ENCODE measurements at regions not wholly inside any gene's neighbourhood (a gene's known extent, or its start where the extent isn't known, plus 50 kb on each side); places are given as distances from the start of the nearest gene placed in this dataset.
A peak's percentile ranks its signal among the peaks of the same experiment; 100 is the strongest.

DNA sequence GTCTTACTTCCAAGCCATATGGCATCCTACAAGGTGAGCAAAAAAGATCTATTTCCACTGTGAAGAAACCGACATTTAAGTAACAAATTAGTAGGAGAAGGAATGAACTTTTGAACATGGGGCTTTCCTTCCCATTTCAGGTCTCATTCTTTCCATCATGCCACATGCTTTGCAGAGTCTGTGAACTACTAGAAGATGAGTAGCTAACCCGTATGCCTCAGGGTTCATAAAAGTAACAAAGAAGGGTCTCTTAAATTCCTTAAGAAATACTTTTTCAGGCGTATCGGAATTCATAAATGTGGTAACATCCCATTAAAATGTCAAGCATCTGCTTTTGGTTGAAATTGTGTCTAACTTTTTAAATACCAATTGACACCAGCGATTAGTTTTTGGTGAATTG is 81.3 kb upstream of the TNS3 start:
- FAIRE-seq, result no peak

DNA sequence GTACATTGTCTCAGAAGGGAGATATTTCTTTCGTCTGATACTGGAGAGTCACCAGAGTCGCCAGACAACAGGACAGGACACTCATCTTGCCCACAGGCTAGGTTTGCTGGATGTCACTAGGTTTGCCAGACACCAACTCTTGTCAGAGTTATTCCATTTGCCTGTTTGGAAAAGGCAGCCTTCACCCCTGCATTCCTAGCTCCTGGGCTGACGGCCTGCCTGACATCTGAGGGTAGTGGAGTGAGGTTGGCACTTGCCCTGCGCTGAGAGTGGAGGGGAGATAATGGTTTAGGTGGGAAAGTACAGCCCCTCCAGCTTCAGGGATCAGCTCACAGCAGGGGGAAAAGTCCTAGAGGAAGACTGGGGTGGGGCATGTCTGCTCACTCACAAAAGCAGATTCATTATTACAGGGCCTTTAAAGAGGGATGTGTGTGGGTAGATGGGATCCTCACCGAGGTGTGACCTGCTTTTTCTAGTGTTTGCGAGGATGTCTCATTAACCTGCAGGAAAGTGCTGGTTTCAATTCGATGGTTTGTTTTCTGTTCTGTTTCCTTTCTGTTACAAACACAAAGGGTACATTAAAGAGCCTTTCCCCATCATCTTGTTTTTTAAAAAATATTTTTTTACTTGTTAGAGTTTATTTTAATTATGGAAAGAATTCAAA is 79.3 kb upstream of the TNS3 start:
- FAIRE-seq, result peak; percentile 41

GRCh38 chr7:47659664-47660462 is 78.0 kb upstream of the TNS3 start:
- FAIRE-seq, result no peak

DNA sequence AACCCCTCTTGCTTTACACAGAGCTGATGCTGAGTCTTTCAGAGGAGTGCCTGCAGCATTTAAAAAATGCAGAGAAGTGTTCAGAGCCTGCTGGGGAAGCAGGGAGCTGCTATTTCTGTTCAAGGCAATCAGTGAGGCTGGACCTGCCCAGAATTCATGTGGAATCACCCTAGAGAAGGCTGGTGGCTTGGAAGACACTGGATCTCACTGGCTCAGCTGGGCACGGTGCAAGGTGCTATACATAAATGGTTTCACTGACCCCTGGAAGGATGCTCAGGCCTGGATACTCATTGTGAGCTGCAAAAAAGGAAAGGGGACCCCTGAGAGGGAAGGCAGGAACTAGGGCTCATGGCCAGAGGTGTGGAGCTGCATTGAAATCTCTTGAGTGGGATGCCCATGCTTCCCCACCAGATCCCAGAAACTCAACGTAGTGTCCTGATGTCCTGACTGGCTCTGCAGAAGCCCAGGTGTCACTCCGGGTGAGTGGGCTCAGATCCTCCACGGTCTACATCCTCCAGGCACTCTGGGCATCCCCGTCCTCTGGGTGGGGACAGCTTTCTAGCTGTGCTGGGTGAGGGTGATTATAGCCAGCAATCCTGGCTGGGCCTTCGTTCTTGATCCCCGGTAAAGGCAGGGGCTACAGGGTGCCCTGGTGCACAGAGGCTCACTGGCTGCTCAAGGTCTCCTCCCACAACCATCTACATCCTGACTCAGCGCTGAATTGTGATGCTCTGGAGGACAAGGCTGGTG is 77.2 kb upstream of the TNS3 start:
- no peak for FAIRE-seq

DNA sequence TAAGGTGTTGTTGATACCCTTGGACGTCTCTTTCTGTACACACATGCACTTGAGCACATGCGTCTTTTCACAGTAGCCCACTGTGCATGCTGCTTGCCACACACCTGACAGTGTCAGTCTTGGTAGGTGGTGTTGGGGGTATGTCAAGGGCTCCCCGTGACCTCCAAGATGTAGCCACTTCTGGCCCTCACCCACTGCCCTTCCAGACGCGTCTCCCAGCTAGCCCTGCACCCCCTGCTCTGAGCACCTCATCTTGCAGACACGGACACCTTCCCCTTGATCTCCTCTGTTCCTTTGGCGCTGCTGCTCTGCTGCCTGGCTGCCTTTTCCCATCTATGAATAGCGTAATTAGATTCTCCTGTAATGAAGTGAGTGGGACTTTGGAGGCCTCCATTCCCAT is 75.2 kb upstream of the TNS3 start:
- FAIRE-seq, result no peak

GRCh38 chr7:47654672-47655298 is 72.9 kb upstream of the TNS3 start:
- FAIRE-seq, result no peak

DNA sequence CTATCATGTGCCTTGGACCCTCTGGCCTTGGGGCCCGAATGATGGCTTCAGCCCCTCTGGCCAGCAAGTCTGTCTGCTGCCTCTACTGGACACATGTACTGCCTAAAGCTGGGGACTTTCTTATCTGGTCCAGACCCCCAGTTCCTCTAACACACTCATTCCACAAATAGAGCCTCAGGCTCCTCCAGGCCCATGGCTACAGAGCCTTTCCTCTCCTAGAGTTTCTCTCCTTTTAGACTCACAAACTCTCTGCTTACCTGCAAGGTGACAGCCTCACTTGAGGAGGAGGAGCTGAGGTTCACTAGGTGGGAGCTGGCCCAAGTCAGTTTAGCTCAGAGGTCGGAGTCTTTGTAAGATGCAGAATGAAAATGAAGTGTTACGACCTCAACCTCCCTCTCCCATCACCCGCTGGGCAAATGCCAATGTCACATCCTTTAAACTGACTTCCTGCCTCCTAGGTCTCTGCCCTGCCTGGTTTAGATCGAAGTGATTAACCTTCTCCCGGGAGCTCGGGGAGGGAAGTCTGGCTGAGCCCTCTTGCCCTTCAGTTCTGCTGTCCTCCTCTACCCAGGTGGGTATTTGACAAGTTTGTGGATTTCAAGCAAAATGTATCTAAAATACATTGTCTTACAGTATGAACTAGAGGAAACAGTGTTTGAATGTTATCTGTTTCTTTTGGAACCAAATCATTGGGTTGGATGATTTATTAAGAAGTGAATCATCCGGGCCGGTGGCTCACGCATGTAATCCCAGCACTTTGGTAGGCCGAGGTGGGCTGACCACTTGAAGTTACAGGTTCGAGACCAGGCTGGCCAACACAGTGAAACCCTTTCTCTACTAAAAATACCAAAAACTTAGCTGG is 71.9 kb upstream of the TNS3 start:
- FAIRE-seq, result no peak

- no peak for FAIRE-seq
These were observed 70.7 kb upstream of the TNS3 start for GRCh38 chr7:47652591-47652990.

DNA sequence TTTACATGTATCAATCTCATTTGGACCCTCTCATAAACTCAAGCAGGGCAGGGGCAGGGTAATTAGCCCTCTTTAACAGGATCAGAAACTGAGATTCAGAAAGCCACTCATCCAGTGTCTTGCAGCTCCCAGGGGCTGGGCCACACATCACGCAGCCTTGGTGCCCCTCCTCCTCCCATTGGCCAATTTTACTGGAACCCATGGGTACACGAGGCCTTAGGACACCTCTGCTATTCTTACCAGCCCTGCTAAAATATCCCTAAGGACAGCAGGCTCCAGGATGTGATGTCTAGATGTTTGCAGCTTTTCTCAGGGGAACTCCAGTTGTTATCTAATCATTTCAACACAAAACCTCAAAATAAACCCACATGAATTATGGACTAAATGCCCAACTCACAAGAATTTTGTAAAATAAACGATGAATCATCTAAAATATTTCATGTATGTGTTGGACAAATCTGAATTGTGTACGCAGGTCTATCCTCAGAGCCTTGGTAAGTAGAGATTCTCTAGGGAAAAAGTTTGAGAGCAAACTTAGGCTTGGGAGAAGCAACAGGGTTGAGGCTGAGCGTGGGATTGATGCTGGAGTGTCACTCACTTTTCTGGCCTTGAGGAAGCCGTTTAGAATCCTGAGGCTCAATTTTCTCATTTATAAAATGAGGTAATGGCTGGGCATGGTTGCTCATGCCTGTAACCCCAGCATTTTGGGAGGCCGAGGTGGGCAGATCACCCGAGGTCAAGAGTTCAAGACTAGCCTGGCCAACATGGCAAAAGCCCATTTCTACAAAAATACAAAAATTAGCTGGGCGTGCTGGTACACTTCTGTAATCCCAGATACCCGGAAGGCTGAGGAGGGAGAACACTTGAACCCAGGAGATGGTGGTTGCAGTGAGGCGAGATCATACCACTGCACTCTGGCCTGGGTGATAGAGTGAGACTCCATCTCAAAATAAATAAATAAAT is 69.7 kb upstream of the TNS3 start:
- FAIRE-seq, result no peak

DNA sequence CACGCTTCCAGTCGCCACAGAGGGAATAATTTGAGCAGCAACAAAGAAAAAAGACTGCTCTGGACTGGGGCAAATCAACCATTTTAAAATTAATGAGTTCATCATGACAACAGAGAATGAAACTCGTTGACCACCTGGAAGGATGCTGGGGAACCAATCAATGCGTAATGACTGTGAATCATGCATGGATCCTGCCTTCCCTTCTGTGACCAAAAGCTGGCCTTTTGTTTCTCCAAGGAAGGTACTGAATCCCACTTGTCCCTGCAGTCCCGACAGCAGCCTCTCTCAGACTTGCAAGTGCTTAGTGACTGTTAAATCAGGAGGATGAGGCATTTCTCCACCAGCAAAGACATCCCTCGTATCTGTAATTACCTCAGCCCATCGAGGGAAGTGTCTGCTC is 68.0 kb upstream of the TNS3 start:
- FAIRE-seq, result no peak

DNA sequence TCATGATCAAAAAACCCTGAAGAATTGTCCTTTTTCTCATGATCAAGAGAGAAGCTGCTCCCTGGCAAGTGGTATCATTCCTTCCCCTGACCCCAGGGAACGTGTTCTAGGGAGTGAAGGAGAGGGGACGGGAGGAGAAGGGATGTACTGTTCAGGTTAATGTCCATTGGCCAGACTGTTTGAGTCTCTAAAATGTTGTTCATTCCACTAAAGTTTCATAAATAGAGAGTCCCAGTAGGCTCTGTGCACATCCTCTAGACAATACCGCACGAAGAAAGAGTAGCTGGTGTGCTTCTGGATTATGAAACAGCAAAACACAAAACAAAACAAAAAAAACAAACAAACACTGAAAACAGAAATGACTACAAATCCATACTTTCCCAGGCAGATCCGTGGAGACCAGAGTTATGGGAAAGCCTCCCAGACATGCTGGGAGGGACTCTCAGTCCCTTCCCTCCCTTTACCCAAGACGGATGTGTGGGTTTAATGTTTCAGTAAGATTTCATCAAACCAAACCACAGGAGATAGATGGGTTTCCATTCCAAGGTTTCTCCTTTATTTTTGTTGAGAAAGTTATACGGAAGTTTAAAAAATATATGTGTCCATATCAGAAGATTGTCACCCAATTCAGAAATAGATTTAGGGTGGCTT is 66.5 kb upstream of the TNS3 start:
- no peak for FAIRE-seq

DNA sequence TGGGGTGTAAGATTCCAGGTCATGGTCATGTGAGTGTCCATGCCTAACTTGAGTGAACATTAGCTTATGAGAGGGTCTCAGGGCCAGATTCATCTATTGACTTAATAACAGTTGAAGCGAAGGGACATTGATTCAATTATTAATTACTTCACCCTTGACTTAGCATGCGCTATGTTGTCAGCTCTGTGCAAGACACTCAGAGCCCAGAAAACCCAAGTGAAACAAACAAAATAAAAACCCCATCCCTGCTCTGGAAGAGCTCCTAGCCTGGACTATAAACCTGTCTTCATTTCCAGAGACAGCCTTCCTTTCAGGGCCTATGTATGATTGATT is 66.0 kb upstream of the TNS3 start:
- FAIRE-seq, result no peak

DNA sequence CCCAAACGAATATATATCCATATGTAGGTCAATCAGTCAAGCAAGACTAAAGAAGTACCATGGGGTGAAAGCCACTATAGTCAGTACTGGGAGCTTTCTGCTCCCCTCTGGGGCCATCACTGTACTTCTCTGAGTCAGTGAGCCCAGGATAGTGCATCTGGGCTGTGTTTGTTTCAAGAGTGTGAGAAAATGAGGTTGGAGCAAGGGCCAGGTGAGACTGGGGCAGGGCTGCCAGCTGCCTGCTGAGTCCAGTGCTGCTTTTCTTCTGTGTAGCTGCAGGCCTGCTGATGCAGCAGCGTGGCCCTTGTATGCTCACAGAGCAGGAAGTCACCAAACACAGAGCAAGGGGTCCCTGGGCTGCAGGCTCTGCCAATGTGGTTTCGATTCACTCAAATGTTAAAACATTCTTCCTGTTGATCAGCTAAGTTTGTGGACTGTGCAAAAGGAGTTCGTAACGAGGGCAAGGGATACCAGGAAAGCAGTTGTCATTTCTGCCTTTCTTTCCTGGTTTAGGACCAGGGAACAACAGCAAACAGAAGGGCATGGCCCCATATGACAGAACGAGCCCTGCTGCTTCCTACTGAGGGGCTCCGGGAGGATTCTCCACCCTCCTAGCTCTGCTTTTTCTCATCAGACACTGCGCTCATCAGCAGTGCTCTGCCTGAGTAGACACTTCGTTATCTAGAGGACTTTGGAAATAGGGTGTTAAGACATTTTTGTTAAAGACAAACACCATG is 65.4 kb upstream of the TNS3 start:
- FAIRE-seq, result no peak

DNA sequence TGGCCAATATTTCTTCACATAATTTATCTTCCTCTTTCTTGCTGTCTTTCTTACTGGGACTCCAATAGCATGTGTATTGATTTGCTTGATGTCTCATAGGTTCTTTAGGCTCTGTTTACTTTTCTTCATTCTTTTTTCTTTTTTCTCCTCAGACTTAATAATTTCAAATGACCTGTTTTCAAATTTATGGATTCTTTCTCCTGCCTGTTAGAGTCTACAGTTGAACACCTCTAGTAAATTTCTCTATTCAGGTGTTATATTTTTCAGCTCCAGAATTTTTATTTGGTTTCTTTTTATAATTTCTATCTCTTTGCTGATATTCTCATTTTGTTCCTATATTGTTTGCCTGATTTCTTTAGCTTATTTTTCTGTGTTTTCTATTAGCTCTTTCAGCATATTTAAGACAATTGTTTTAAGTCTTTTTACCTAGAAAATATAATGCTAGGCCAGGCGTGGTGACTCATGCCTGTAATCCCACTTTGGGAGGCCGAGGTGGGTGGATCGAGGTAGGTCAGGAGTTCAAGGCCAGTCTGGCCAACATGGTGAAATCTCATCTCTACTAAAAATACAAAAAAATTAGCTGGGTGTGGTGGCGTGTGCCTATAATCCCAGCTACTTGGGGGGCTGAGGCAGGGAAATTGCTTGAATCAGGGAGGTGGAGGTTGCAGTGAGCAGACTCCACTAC is 61.9 kb upstream of the TNS3 start:
- peak; percentile 62 for FAIRE-seq

DNA sequence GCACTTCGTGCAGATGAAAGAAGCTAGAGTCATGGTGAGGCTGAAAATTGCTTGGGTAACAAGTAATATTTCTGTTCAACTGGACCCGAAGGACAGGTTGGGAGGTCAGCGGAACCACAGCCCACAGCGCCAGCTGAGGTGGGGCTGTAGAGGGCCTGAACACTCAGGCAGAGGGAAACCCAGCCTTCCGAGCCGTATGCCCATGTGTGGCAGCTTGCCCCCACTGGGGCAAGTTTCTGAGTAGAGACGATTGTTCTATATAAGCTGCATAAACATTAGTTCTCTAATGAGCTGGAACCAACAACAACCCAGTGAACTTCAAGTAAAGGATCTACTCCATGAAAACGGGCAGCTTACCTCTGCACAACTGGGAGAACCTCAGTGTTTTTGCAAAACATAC is 58.4 kb upstream of the TNS3 start:
- FAIRE-seq, result no peak

DNA sequence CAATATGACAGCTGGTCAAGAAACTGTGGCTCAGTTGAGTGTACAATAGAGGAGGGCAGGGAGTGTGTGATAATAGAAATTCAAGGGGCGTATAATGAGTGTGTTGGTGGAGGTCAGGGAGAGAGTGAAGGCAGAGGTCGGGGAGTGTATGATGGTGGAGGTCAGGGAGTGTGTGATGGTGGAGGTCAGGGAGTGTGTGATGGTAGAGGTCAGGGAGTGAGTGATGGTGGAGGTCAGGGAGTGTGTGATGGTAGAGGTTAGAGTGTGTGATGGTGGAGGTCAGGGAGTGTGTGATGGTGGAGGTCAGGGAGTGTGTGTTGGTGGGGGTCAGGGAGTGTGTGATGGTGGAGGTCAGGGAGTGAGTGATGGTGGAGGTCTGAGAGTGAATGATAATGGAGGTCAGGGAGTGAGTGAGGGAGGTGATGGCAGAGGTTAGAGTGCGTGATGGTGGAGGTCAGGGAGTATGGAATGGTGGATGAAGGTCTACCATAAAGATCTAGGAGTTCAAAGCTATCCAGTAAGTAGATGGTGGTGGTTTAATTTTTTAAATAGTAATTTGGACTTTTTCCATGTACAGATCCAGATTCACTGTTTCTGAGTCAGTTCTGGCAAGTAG is 57.7 kb upstream of the TNS3 start:
- FAIRE-seq, result no peak

DNA sequence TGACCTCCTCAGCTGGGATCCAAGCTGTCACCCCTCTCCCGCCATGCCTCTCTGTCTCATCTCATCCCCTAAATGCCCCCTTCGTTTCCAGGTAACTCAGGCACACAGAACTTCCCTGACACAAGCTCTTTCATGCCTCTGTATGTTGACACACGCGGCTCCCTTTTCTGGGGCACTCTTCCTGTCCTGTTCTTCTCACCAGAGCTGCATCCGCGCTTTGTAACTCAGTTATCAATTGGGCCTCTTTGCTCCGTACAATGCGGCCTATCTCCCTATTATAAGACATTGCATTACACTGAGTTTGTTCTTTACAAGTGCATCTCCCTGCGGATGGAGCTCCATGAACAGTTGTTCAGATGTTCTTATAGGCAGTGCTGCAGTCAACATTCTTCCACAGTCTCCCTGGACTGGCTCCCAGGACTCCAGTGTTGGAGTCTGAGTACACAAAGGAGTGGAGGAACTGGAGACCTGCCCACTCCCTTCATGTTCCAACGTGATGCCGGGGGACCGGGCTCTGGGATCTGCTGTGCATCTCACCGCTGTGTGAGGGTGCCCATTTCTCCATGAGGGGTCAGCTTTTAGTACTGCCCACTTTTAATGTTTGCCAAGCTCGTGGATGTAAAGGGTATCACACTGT is 56.9 kb upstream of the TNS3 start:
- FAIRE-seq, result no peak

GRCh38 chr7:47636433-47637175 is 54.7 kb upstream of the TNS3 start:
- FAIRE-seq, result no peak

All from G401.6 (cell line).